VCaP (cell line): ENCODE measurements at regions not wholly inside any gene's neighbourhood (a gene's known extent, or its start where the extent isn't known, plus 50 kb on each side); places are given as distances from the start of the nearest gene placed in this dataset.

ENCODE experiments used
- H3K27ac ChIP-seq: fragments of 450-650 bp; 2 replicates; pipeline ENCODE4 v1.5.1; 2017
- CTCF ChIP-seq: fragments of 450-650 bp; conservative IDR thresholded peaks from 2 replicates; pipeline ENCODE4 v1.5.1; 2017; ENCODE audit warnings: mild to moderate bottlenecking, moderate library complexity

GRCh38 chr1:232404981-232405731 is 224.8 kb downstream of the SIPA1L2 start:
- no peak for TF ChIP-seq CTCF
- H3K27ac ChIP-seq = no peak overlapping the region

GRCh38 chr1:232404227-232404626 is 225.7 kb downstream of the SIPA1L2 start:
- TF ChIP-seq CTCF = no peak
- H3K27ac ChIP-seq = no peak overlapping the region

DNA sequence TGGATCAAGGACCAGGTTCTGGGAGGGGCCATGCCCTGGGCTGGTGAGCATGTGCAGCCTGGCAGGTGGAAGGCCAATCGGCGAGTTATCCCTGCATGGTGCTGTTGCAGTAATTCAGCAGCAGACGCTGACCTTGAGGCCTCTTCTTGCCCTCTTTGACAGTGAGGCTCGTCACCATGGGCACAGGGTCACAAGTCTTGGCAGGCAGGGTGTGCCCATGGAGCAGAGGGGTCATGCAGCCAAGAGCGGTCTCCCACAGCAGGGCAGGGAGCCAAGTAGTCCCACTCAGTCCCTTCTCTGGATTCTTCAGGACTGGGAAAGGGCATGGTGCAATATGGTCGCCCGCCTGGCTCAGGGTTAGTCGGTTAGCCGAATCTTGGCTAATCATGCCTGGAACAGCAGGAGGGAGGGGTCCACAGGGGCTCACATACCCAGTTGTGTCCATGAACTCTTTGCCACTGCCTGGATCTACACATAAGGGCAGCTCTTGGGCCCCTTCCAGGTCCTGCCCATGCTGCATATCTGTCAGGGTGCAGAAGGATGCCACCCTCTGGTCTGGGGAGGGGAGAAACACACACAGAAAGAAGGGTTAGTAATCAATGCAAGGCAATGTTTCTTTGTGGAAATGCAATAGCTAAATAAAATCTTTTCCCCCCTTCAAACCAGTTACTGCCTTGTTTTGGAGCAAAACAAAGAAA is 226.8 kb downstream of the SIPA1L2 start:
- TF ChIP-seq CTCF = no peak

DNA sequence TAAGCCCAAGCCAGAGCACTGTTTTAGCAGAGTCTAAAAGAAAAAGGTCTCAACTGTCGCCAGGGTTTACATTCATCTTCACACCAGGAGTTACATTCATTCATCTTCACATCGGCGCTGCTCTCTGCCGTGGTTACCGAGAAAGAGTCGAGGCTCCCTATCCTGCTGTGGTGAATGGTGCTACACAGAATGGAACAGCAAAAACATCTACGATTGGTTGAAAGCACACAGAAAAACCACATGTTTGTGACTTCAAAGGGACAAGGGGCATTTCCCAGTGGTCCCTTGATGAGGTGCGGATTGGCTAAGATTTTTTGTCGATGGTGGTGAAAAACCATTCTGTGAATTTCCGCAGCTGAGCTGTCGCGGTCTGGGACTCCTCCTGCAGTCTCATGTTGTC is 231.1 kb downstream of the SIPA1L2 start:
- no peak overlapping the region for H3K27ac ChIP-seq
- TF ChIP-seq CTCF = no peak

More for the DNA sequence above, 226.8 kb downstream of the SIPA1L2 start:
- no peak overlapping the region for H3K27ac ChIP-seq

GRCh38 chr1:232393444-232394146 is 236.3 kb downstream of the SIPA1L2 start:
- no peak overlapping the region for H3K27ac ChIP-seq
- TF ChIP-seq CTCF = no peak

DNA sequence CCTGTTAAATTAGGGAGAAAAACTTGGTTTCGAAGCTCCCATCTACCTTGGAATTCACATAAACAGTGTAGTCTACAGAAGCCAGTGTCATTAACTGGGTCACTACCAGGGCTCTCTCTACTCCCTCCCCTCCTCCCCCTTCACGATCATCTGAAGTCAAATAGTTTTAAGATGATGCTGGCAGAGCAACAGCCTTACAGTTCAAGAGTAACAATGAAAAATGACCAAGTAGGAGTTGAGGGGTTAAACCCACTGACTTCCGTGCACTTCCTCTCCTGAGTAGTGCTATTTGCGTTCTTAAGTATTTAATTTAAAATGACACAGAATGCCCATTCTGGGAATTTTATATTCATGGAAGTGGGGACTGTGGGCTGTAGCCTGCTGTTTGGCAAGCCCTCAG is 236.9 kb downstream of the SIPA1L2 start:
- H3K27ac ChIP-seq = no peak overlapping the region
- TF ChIP-seq CTCF = no peak

GRCh38 chr1:232390590-232390989 is 239.3 kb downstream of the SIPA1L2 start:
- no peak for TF ChIP-seq CTCF

More at GRCh38 chr1:232390590-232390989, 239.3 kb downstream of the SIPA1L2 start:
- H3K27ac ChIP-seq = no peak overlapping the region
